RWPE2 (cell line): ENCODE measurements at regions not wholly inside any gene's neighbourhood (a gene's known extent, or its start where the extent isn't known, plus 50 kb on each side); places are given as distances from the start of the nearest gene placed in this dataset.

ENCODE experiments used
- ATAC-seq: fragments of 200-7000 bp; cut with Tn5 transposase; 3 replicates; pipeline ENCODE4 v1.9.1; 2021; ENCODE audit warnings: low read depth
- DNase-seq: peaks from one replicate; pipeline ENCODE4 v3.0.0-alpha.2; 2020; ENCODE audit warnings: low spot score
- H3K27ac ChIP-seq: fragments of 450-650 bp; 2 replicates; pipeline ENCODE4 v1.5.1; 2017; ENCODE audit warnings: mild to moderate bottlenecking; ENCODE audit not compliant: poor library complexity, severe bottlenecking
- H3K27me3 ChIP-seq: fragments of 250-450 bp; sonication (Bioruptor Pico); 2 replicates; pipeline ENCODE4 v1.5.1; 2021; ENCODE audit warnings: mild to moderate bottlenecking, moderate library complexity; ENCODE audit not compliant: insufficient read depth, poor library complexity, severe bottlenecking
- H3K36me3 ChIP-seq: fragments of 250-450 bp; sonication (Bioruptor Pico); 2 replicates; pipeline ENCODE4 v1.5.1; 2020; ENCODE audit warnings: low read depth, mild to moderate bottlenecking, moderate library complexity
- H3K4me1 ChIP-seq: fragments of 250-450 bp; sonication (Bioruptor Pico); 2 replicates; pipeline ENCODE4 v1.5.1; 2021; ENCODE audit warnings: mild to moderate bottlenecking, moderate library complexity; ENCODE audit not compliant: insufficient read depth, poor library complexity, severe bottlenecking
- H3K4me3 ChIP-seq: fragments of 250-450 bp; sonication (Bioruptor Pico); 2 replicates; pipeline ENCODE4 v1.5.1; 2021; ENCODE audit warnings: mild to moderate bottlenecking, moderate library complexity; ENCODE audit not compliant: severe bottlenecking
- H3K9me3 ChIP-seq: fragments of 250-450 bp; sonication (Bioruptor Pico); 2 replicates; pipeline ENCODE4 v1.5.1; 2021; ENCODE audit warnings: mild to moderate bottlenecking, moderate library complexity; ENCODE audit not compliant: severe bottlenecking
- CTCF ChIP-seq: fragments of 450-650 bp; IDR thresholded peaks from one replicate; pipeline ENCODE4 v1.5.1; 2017; ENCODE audit warnings: mild to moderate bottlenecking, moderate library complexity; ENCODE audit not compliant: poor library complexity, severe bottlenecking

DNA sequence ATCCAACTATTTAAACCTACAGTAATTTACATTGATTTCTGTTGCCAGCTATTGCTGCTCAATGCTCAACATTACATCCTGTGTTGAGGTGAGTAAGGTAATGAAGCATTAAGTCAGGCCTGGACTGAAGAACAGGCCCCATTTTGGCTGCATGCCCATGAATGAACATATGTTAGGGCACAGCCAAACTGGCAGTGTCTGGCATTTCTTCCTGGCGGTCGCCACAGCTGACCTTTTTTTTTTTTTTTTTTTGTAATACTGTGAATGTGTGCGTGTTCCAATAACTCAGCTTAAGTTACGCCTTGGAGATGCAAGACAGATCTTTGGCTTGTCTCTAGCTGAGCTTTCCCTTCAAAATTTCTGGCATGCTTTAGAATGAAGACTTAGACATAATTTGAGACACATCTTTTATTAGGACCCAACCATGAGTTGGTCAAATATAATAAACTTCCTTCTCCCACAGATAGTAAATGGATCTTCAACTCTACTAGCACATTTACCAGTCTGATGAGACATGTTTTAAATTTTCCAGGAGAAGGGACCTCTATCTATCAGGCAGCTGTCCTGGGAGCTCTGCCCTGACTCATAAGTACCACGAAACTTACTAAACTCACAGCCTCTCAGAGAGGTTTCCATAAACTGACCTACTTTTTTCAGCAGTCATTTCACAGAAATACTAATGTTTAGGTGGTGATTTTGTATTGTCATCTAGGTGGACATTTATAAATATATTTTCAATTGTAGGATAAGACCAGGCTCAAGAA, 341.1 kb upstream of the RUNX1 start:
- H3K36me3 ChIP-seq = no peaks in the 10 kb centered on the region
- H3K4me1 ChIP-seq = peaks cover 24% of the 10 kb centered on the region

DNA sequence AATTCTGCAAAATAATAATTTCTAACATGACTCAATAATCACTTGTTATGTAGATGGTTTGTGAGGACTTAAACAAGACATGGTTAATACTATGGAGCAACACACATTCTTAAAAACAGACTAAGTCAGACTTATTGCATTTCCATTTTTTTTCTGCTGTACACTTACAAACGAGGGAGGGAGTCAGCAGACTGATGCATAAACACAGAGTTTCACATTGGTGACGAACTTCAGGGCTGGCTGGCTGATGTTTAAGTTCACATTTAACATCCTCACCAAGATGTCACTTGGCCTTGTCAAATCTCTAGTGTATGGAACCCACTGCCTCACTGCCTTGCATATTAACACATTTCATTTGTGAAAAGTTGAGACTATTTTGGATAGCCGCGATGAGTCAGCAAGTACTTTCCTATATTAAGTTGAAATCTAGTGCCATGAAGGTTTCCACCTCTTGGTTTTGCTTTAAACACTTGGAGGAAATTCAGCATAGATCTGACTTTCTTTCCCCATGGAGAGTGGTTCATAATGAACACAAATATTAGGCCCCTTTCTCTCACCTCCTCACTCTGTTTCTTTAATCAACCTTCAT, 337.5 kb upstream of the RUNX1 start:
- H3K9me3 ChIP-seq = no peaks in the 10 kb centered on the region
- H3K36me3 ChIP-seq = no peaks in the 10 kb centered on the region
- peaks cover 24% of the 10 kb centered on the region for H3K4me1 ChIP-seq
- no peak for DNase-seq
- H3K27ac ChIP-seq = no peak overlapping the region
- no peak for ATAC-seq
- no peak overlapping the region for H3K4me3 ChIP-seq
- TF ChIP-seq CTCF = no peak
- no peaks in the 10 kb centered on the region for H3K27me3 ChIP-seq

More for the DNA sequence above, 341.1 kb upstream of the RUNX1 start:
- ATAC-seq (peak; percentile 96), DNase-seq (peak; percentile 94)
- Histone ChIP-seq H3K27ac (peak overlapping the region; percentile 85), H3K4me3 (no peak overlapping the region), H3K27me3 (no peaks in the 10 kb centered on the region), H3K9me3 (no peaks in the 10 kb centered on the region)
- no peak for TF ChIP-seq CTCF

DNA sequence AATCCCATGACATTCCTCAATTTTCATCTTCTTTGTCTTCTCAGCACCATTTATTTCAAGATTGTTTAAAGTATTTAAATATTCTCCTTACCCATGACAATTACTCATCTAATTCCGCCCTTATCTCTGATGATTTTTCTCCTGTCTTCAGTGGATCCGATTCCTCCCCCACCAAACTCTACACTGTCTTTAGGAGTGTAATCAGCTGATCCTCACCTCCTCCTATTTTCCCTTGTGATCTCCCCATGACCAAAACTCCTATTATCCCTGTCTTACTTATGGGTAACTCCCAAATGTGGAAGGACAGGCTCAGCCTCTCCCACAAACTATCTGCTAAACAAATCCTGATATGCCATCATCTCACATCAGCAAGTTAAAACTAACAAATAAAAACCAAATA, 335.3 kb upstream of the RUNX1 start:
- Histone ChIP-seq H3K4me1 (peaks cover 10% of the 10 kb centered on the region), H3K36me3 (no peaks in the 10 kb centered on the region), H3K27ac (no peak overlapping the region), H3K9me3 (no peaks in the 10 kb centered on the region), H3K27me3 (no peaks in the 10 kb centered on the region), H3K4me3 (no peak overlapping the region)
- no peak for ATAC-seq
- TF ChIP-seq CTCF = no peak
- no peak for DNase-seq

- TF ChIP-seq CTCF = no peak
- ATAC-seq = no peak
- DNase-seq = no peak
Observed at GRCh38 chr21:35382696-35383095, 333.6 kb upstream of the RUNX1 start.

More at GRCh38 chr21:35382696-35383095, 333.6 kb upstream of the RUNX1 start:
- Histone ChIP-seq H3K4me1 (peaks cover 14% of the 10 kb centered on the region), H3K36me3 (no peaks in the 10 kb centered on the region), H3K27me3 (no peaks in the 10 kb centered on the region), H3K27ac (no peak overlapping the region), H3K4me3 (no peak overlapping the region), H3K9me3 (no peaks in the 10 kb centered on the region)
